Stimulated activated memory B cell treated with anti-CD40 and anti-IgM and Interleukin-4, amounts not matched to agents 10 μg/mL and 1 μg/mL and 100 μg/mL, for 72 hours (primary cell): ENCODE measurements at regions not wholly inside any gene's neighbourhood (a gene's known extent, or its start where the extent isn't known, plus 50 kb on each side); places are given as distances from the start of the nearest gene placed in this dataset.

Source experiments
- ATAC-seq: fragments of 150-1000 bp; cut with Tn5 transposase; 2 replicates; pipeline ENCODE4 v1.10.0; 2021
- H3K27ac Mint-ChIP-seq: one replicate; pipeline ENCODE4 v1.8.0; 2022; ENCODE audit warnings: mild to moderate bottlenecking, mixed read lengths
- H3K27me3 Mint-ChIP-seq: one replicate; pipeline ENCODE4 v1.8.0; 2022; ENCODE audit warnings: mixed read lengths
- H3K36me3 Mint-ChIP-seq: one replicate; pipeline ENCODE4 v1.8.0; 2022; ENCODE audit warnings: mixed read lengths
- H3K4me1 Mint-ChIP-seq: one replicate; pipeline ENCODE4 v1.8.0; 2022; ENCODE audit warnings: mixed read lengths
- H3K4me3 Mint-ChIP-seq: one replicate; pipeline ENCODE4 v1.8.0; 2022; ENCODE audit warnings: mild to moderate bottlenecking, moderate library complexity, mixed read lengths
- H3K9me3 Mint-ChIP-seq: one replicate; pipeline ENCODE4 v1.8.0; 2022; ENCODE audit warnings: mixed read lengths

GRCh38 chr22:49597428-49598039 is 230.1 kb downstream of the BRD1 start:
- Mint-ChIP-seq H3K4me1 (no peaks in the 10 kb centered on the region), H3K27ac (no peak overlapping the region), H3K9me3 (no peaks in the 10 kb centered on the region), H3K36me3 (no peaks in the 10 kb centered on the region), H3K4me3 (no peak overlapping the region), H3K27me3 (no peaks in the 10 kb centered on the region)
- ATAC-seq, result no peak

GRCh38 chr22:49595465-49596078 is 232.1 kb downstream of the BRD1 start:
- Mint-ChIP-seq H3K36me3 (no peaks in the 10 kb centered on the region), H3K27me3 (no peaks in the 10 kb centered on the region), H3K4me1 (no peaks in the 10 kb centered on the region), H3K4me3 (no peak overlapping the region), H3K9me3 (no peaks in the 10 kb centered on the region), H3K27ac (no peak overlapping the region)
- no peak for ATAC-seq

- no peaks in the 10 kb centered on the region for H3K27me3 Mint-ChIP-seq
- H3K4me3 Mint-ChIP-seq, result no peak overlapping the region
- no peaks in the 10 kb centered on the region for H3K36me3 Mint-ChIP-seq
- ATAC-seq, result no peak
- no peaks in the 10 kb centered on the region for H3K9me3 Mint-ChIP-seq
- H3K4me1 Mint-ChIP-seq, result no peaks in the 10 kb centered on the region
- no peak overlapping the region for H3K27ac Mint-ChIP-seq
These were observed 233.6 kb downstream of the BRD1 start for GRCh38 chr22:49594078-49594477.

- Mint-ChIP-seq H3K36me3 (no peaks in the 10 kb centered on the region), H3K4me1 (no peaks in the 10 kb centered on the region), H3K27ac (no peak overlapping the region), H3K27me3 (no peaks in the 10 kb centered on the region), H3K9me3 (no peaks in the 10 kb centered on the region), H3K4me3 (no peak overlapping the region)
- no peak for ATAC-seq
These were observed 234.2 kb downstream of the BRD1 start for GRCh38 chr22:49593509-49593908.

GRCh38 chr22:49592780-49593501 is 234.7 kb downstream of the BRD1 start:
- no peaks in the 10 kb centered on the region for H3K4me1 Mint-ChIP-seq
- no peaks in the 10 kb centered on the region for H3K27me3 Mint-ChIP-seq
- no peak for ATAC-seq
- H3K36me3 Mint-ChIP-seq, result no peaks in the 10 kb centered on the region
- no peak overlapping the region for H3K27ac Mint-ChIP-seq
- no peak overlapping the region for H3K4me3 Mint-ChIP-seq
- no peaks in the 10 kb centered on the region for H3K9me3 Mint-ChIP-seq

- Mint-ChIP-seq H3K4me3 (no peak overlapping the region), H3K36me3 (peaks cover 7% of the 10 kb centered on the region), H3K9me3 (no peaks in the 10 kb centered on the region), H3K27ac (no peak overlapping the region), H3K27me3 (no peaks in the 10 kb centered on the region), H3K4me1 (peaks cover 7% of the 10 kb centered on the region)
- no peak for ATAC-seq
These were observed 236.7 kb downstream of the BRD1 start for GRCh38 chr22:49590851-49591445.

- Mint-ChIP-seq H3K4me1 (peaks cover 7% of the 10 kb centered on the region), H3K27ac (no peak overlapping the region), H3K9me3 (no peaks in the 10 kb centered on the region), H3K27me3 (no peaks in the 10 kb centered on the region), H3K36me3 (peaks cover 7% of the 10 kb centered on the region), H3K4me3 (no peak overlapping the region)
- ATAC-seq, result no peak
These were observed 237.3 kb downstream of the BRD1 start for GRCh38 chr22:49590381-49590780.

- Mint-ChIP-seq H3K27ac (no peak overlapping the region), H3K9me3 (no peaks in the 10 kb centered on the region), H3K4me3 (no peak overlapping the region), H3K4me1 (peaks cover 7% of the 10 kb centered on the region), H3K36me3 (peaks cover 7% of the 10 kb centered on the region), H3K27me3 (no peaks in the 10 kb centered on the region)
- ATAC-seq, result no peak
These were observed 237.9 kb downstream of the BRD1 start for GRCh38 chr22:49589811-49590210.

- ATAC-seq, result no peak
- Mint-ChIP-seq H3K27ac (no peak overlapping the region), H3K4me3 (no peak overlapping the region), H3K36me3 (peaks cover 7% of the 10 kb centered on the region), H3K9me3 (no peaks in the 10 kb centered on the region), H3K4me1 (peaks cover 7% of the 10 kb centered on the region), H3K27me3 (no peaks in the 10 kb centered on the region)
These were observed 238.4 kb downstream of the BRD1 start for GRCh38 chr22:49589301-49589700.

GRCh38 chr22:49588739-49589138 is 238.9 kb downstream of the BRD1 start:
- Mint-ChIP-seq H3K4me3 (no peak overlapping the region), H3K4me1 (peaks cover 7% of the 10 kb centered on the region), H3K36me3 (peaks cover 7% of the 10 kb centered on the region), H3K9me3 (no peaks in the 10 kb centered on the region), H3K27me3 (no peaks in the 10 kb centered on the region), H3K27ac (no peak overlapping the region)
- no peak for ATAC-seq

- no peaks in the 10 kb centered on the region for H3K27me3 Mint-ChIP-seq
- no peaks in the 10 kb centered on the region for H3K9me3 Mint-ChIP-seq
- ATAC-seq, result no peak
- peaks cover 7% of the 10 kb centered on the region for H3K4me1 Mint-ChIP-seq
- no peak overlapping the region for H3K4me3 Mint-ChIP-seq
- peaks cover 7% of the 10 kb centered on the region for H3K36me3 Mint-ChIP-seq
- H3K27ac Mint-ChIP-seq, result no peak overlapping the region
These were observed 239.7 kb downstream of the BRD1 start for GRCh38 chr22:49587987-49588386.

- Mint-ChIP-seq H3K27ac (no peak overlapping the region), H3K9me3 (no peaks in the 10 kb centered on the region), H3K4me1 (peaks cover 7% of the 10 kb centered on the region), H3K27me3 (no peaks in the 10 kb centered on the region), H3K36me3 (peaks cover 13% of the 10 kb centered on the region), H3K4me3 (no peak overlapping the region)
- no peak for ATAC-seq
These were observed 240.3 kb downstream of the BRD1 start for GRCh38 chr22:49587421-49587820.

GRCh38 chr22:49586873-49587272 is 240.8 kb downstream of the BRD1 start:
- no peak overlapping the region for H3K4me3 Mint-ChIP-seq
- H3K27ac Mint-ChIP-seq, result no peak overlapping the region
- no peaks in the 10 kb centered on the region for H3K27me3 Mint-ChIP-seq
- peaks cover 13% of the 10 kb centered on the region for H3K36me3 Mint-ChIP-seq
- no peaks in the 10 kb centered on the region for H3K9me3 Mint-ChIP-seq
- peaks cover 7% of the 10 kb centered on the region for H3K4me1 Mint-ChIP-seq
- no peak for ATAC-seq

- H3K4me3 Mint-ChIP-seq, result no peak overlapping the region
- H3K27ac Mint-ChIP-seq, result no peak overlapping the region
- no peak for ATAC-seq
- no peaks in the 10 kb centered on the region for H3K9me3 Mint-ChIP-seq
- H3K4me1 Mint-ChIP-seq, result peaks cover 7% of the 10 kb centered on the region
- H3K27me3 Mint-ChIP-seq, result no peaks in the 10 kb centered on the region
- peaks cover 13% of the 10 kb centered on the region for H3K36me3 Mint-ChIP-seq
These were observed 241.4 kb downstream of the BRD1 start for GRCh38 chr22:49586244-49586748.

- no peak for ATAC-seq
- no peaks in the 10 kb centered on the region for H3K9me3 Mint-ChIP-seq
- H3K36me3 Mint-ChIP-seq, result peaks cover 13% of the 10 kb centered on the region
- no peaks in the 10 kb centered on the region for H3K27me3 Mint-ChIP-seq
- H3K4me1 Mint-ChIP-seq, result peaks cover 7% of the 10 kb centered on the region
- no peak overlapping the region for H3K27ac Mint-ChIP-seq
- no peak overlapping the region for H3K4me3 Mint-ChIP-seq
These were observed 242.0 kb downstream of the BRD1 start for GRCh38 chr22:49585461-49586243.
